A673 (cell line): ENCODE measurements at regions not wholly inside any gene's neighbourhood (a gene's known extent, or its start where the extent isn't known, plus 50 kb on each side); places are given as distances from the start of the nearest gene placed in this dataset.

ENCODE experiments used
- BruUV-seq: library from RNA; stranded (reverse); fragments of 400-500 nt; replicated peaks from 2 replicates; lab custom pipeline; 2021; lab: Mats Ljungman, UMichigan
- CTCF ChIA-PET: fragments of 300-600 bp; sonication (Branson Sonifier 250); formaldehyde crosslinking; loops from one replicate; lab custom pipeline; 2022; ENCODE audit warnings: antibody characterized with exemption; lab: Charles Lee
- POLR2A ChIA-PET: fragments of 300-600 bp; sonication (Branson Sonifier 250); formaldehyde crosslinking; loops from one replicate; lab custom pipeline; 2022; ENCODE audit warnings: antibody characterized with exemption; ENCODE audit not compliant: low non-redundant PET; lab: Charles Lee
- DNase-seq: peaks from one replicate; pipeline ENCODE4 v3.0.0-alpha.2; 2015; ENCODE audit warnings: low spot score
- H3K27ac ChIP-seq: fragments of 200-600 bp; sonication (generic); 2 replicates; pipeline ENCODE4 v1.5.1; 2016; ENCODE audit warnings: mixed run types, low read depth, mild to moderate bottlenecking, mixed read lengths, antibody characterized with exemption, low read length; ENCODE audit not compliant: poor library complexity, severe bottlenecking
- H3K27me3 ChIP-seq: fragments of 200-600 bp; sonication (generic); replicated peaks from 2 replicates; pipeline ENCODE4 v1.6.1; 2017; ENCODE audit warnings: mixed run types, low read depth, mild to moderate bottlenecking, mixed read lengths, antibody characterized with exemption, low read length; ENCODE audit not compliant: insufficient read depth, poor library complexity
- H3K36me3 ChIP-seq: fragments of 200-600 bp; sonication (generic); 2 replicates; pipeline ENCODE4 v1.6.1; 2016; ENCODE audit warnings: mixed run types, mild to moderate bottlenecking, mixed read lengths, antibody characterized with exemption, low read length; ENCODE audit not compliant: insufficient read depth, poor library complexity, severe bottlenecking
- H3K4me1 ChIP-seq: fragments of 200-600 bp; sonication (generic); 2 replicates; pipeline ENCODE4 v1.6.1; 2017; ENCODE audit warnings: mixed run types, mild to moderate bottlenecking, mixed read lengths, antibody characterized with exemption, low read length; ENCODE audit not compliant: insufficient read depth, poor library complexity, severe bottlenecking
- H3K4me3 ChIP-seq: fragments of 200-600 bp; sonication (generic); 2 replicates; pipeline ENCODE4 v1.5.1; 2016; ENCODE audit warnings: low read depth, mixed run types, mild to moderate bottlenecking, mixed read lengths, low read length; ENCODE audit not compliant: poor library complexity, severe bottlenecking
- H3K9me3 ChIP-seq: fragments of 200-600 bp; sonication (generic); 2 replicates; pipeline ENCODE4 v1.6.1; 2016; ENCODE audit warnings: mixed run types, low read depth, mild to moderate bottlenecking, mixed read lengths, antibody characterized with exemption, low read length; ENCODE audit not compliant: poor library complexity, severe bottlenecking
- CTCF ChIP-seq: fragments of 300-800, 200-600 bp; sonication (generic); conservative IDR thresholded peaks from 2 replicates; pipeline ENCODE4 v1.5.1; 2017; ENCODE audit warnings: low read depth, mild to moderate bottlenecking, antibody characterized with exemption, low read length, moderate library complexity, mixed read lengths
- EZH2 ChIP-seq: fragments of 200-600 bp; sonication (generic); IDR thresholded peaks from 2 replicates; pipeline ENCODE4 v1.6.1; 2017; ENCODE audit warnings: borderline replicate concordance, low read depth, mild to moderate bottlenecking, mixed read lengths, antibody characterized with exemption, low read length; ENCODE audit not compliant: poor library complexity, severe bottlenecking
- intact Hi-C: fragments of 100-400 bp; cut with micrococcal nuclease; formaldehyde crosslinking; loops from one replicate; pipeline ENCODE4 v1.10.0; 2022; ENCODE audit not compliant: unreplicated experiment

GRCh38 chr6:94323853-94324252, 904.5 kb upstream of the EPHA7 start:
- POLR2A ChIA-PET = no interaction called here
- no peaks in the 10 kb centered on the region for H3K27me3 ChIP-seq
- no peak for TF ChIP-seq EZH2
- TF ChIP-seq CTCF = peak; percentile 32
- H3K9me3 ChIP-seq = no peaks in the 10 kb centered on the region
- CTCF ChIA-PET = no interaction called here
- no peaks in the 10 kb centered on the region for H3K4me1 ChIP-seq
- H3K4me3 ChIP-seq = no peak overlapping the region
- peak; percentile 38 for DNase-seq
- intact Hi-C loops = no loop called here
- H3K36me3 ChIP-seq = no peaks in the 10 kb centered on the region
- no peak overlapping the region for H3K27ac ChIP-seq
- no TSS peak for BruUV-seq

GRCh38 chr6:94300424-94301144, 881.2 kb upstream of the EPHA7 start:
- no peak overlapping the region for H3K4me3 ChIP-seq
- BruUV-seq = no TSS peak
- intact Hi-C loops = no loop called here
- TF ChIP-seq EZH2 = no peak
- TF ChIP-seq CTCF = no peak
- DNase-seq = no peak
- H3K4me1 ChIP-seq = no peaks in the 10 kb centered on the region
- POLR2A ChIA-PET = no interaction called here
- no peaks in the 10 kb centered on the region for H3K27me3 ChIP-seq
- CTCF ChIA-PET = no interaction called here
- no peaks in the 10 kb centered on the region for H3K36me3 ChIP-seq
- no peaks in the 10 kb centered on the region for H3K9me3 ChIP-seq
- no peak overlapping the region for H3K27ac ChIP-seq

GRCh38 chr6:94289131-94289530, 869.8 kb upstream of the EPHA7 start:
- intact Hi-C loops = no loop called here
- Histone ChIP-seq H3K4me3 (no peak overlapping the region), H3K36me3 (no peaks in the 10 kb centered on the region), H3K27me3 (no peaks in the 10 kb centered on the region), H3K4me1 (no peaks in the 10 kb centered on the region), H3K27ac (no peak overlapping the region), H3K9me3 (no peaks in the 10 kb centered on the region)
- no peak for TF ChIP-seq EZH2
- TF ChIP-seq CTCF = no peak
- POLR2A ChIA-PET = no interaction called here
- CTCF ChIA-PET = no interaction called here
- no peak for DNase-seq
- BruUV-seq = no TSS peak
